Sigmoid colon (tissue), 6 donors: ENCODE measurements at regions not wholly inside any gene's neighbourhood (a gene's known extent, or its start where the extent isn't known, plus 50 kb on each side); places are given as distances from the start of the nearest gene placed in this dataset.

ENCODE experiments used
- DNase-seq: peaks from one replicate; pipeline ENCODE4 v3.0.0-alpha.2; 2019
- H3K27ac ChIP-seq, 4 donors: fragments of 200-600 bp; sonication (generic); one replicate each; pipeline ENCODE4 v1.5.1; 2016 to 2019; ENCODE audit warnings: mild to moderate bottlenecking in 1 of 4
- H3K27me3 ChIP-seq, 3 donors: fragments of 200-600 bp; sonication (generic); one replicate each; pipeline ENCODE4 v1.5.1; 2019; ENCODE audit warnings: mild to moderate bottlenecking in 1 of 3
- H3K36me3 ChIP-seq, 4 donors: fragments of 200-600 bp; sonication (generic); one replicate each; pipeline ENCODE4 v1.5.1; 2016 to 2019
- H3K4me1 ChIP-seq, 4 donors: fragments of 200-600 bp; sonication (generic); one replicate each; pipeline ENCODE4 v1.5.1; 2017 to 2019
- H3K4me3 ChIP-seq, 4 donors: fragments of 200-600 bp; sonication (generic); one replicate each; pipeline ENCODE4 v1.5.1; 2017 to 2019; ENCODE audit warnings: mild to moderate bottlenecking in 2 of 4, moderate library complexity in 1 of 4
- H3K9me3 ChIP-seq, 4 donors: fragments of 200-600 bp in 3 of 4; sonication (generic) in 3 of 4; one replicate each; pipeline versions ENCODE4 v1.5.1 to v1.6.1; 2013 to 2019
- CTCF ChIP-seq, 4 experiments: fragments of 450-650 bp in 3 of 4; fragments of 200-600 bp in 1 of 4; IDR thresholded peaks; one replicate each; pipeline ENCODE4 v1.5.1; 2016 to 2019; ENCODE audit warnings: antibody characterized with exemption in 4 of 4, mild to moderate bottlenecking in 3 of 4, moderate library complexity in 2 of 4
- EP300 ChIP-seq, 4 donors: sonication (generic); formaldehyde crosslinking; IDR thresholded peaks; one replicate each; pipeline ENCODE4 v1.6.1; 2017; ENCODE audit warnings: antibody characterized with exemption in 4 of 4
- POLR2A ChIP-seq, 2 donors: fragments of 450-650 bp; IDR thresholded peaks; one replicate each; pipeline ENCODE4 v1.6.1; 2016; ENCODE audit warnings: antibody characterized with exemption in 2 of 2, mild to moderate bottlenecking in 2 of 2, moderate library complexity in 2 of 2
- POLR2AphosphoS5 ChIP-seq, 4 donors: sonication (generic); formaldehyde crosslinking; IDR thresholded peaks; one replicate each; pipeline ENCODE4 v1.6.1; 2017; ENCODE audit warnings: antibody characterized with exemption in 4 of 4
- WGBS, 2 donors: extraction: QIAGEN DNeasy Blood & Tissue Kit; methylation state at CpG; one replicate each; pipeline ENCODE4 v1.1.7; 2013; 5-methylcytosine and 5-hydroxymethylcytosine counted together
- intact Hi-C: fragments of 100-400 bp; cut with DNase I; formaldehyde crosslinking; loops from one replicate; pipeline ENCODE4 v1.15.1; 2023
- small RNA-seq, 3 donors: library from RNA; depleted of rRNA; stranded (forward); fragments of <200 nt; gene quantifications; one replicate each; pipeline ENCODE3, GENCODE V24; 2016
- donor health status: healthy with polysubstance abuse.
- donor health status: healthy.

GRCh38 chr18:22871809-22872525 is 61.2 kb upstream of the RBBP8 start:
- intact Hi-C loops: no loop called here
- 62 to 81% methylated on average over 1 of the region's 1 CpG for WGBS, 2 donors
- no peak for TF ChIP-seq POLR2A (IDR thresholded peaks at IDR 0.05)
- no peak for TF ChIP-seq EP300 (IDR thresholded peaks at IDR 0.05)
- H3K4me1 ChIP-seq: no peaks in the 10 kb centered on the region
- H3K4me3 ChIP-seq: no peak overlapping the region
- H3K27me3 ChIP-seq: no peaks in the 10 kb centered on the region
- H3K27ac ChIP-seq: no peak overlapping the region
- no peaks in the 10 kb centered on the region for H3K36me3 ChIP-seq
- no peaks in the 10 kb centered on the region for H3K9me3 ChIP-seq
- no peak for DNase-seq

- peak overlapping the region in 1 of 4 donors; percentile 9 for H3K4me3 ChIP-seq
- 36 to 55% methylated on average over 8 of the region's 8 CpGs for WGBS, 2 donors
Observed at GRCh38 chr18:22872900-22873537, 60.1 kb upstream of the RBBP8 start.

GRCh38 chr18:22879293-22879692 is 53.8 kb upstream of the RBBP8 start:
- H3K4me3 ChIP-seq: no peak overlapping the region
- no peaks in the 10 kb centered on the region for H3K27me3 ChIP-seq
- TF ChIP-seq CTCF (IDR thresholded peaks at IDR 0.05) (no peak), POLR2A (IDR thresholded peaks at IDR 0.05) (no peak), POLR2AphosphoS5 (IDR thresholded peaks at IDR 0.05) (no peak), EP300 (IDR thresholded peaks at IDR 0.05) (no peak)
- H3K36me3 ChIP-seq: no peaks in the 10 kb centered on the region
- no peaks in the 10 kb centered on the region for H3K9me3 ChIP-seq
- no peak overlapping the region for H3K27ac ChIP-seq
- no peak for DNase-seq
- H3K4me1 ChIP-seq: no peaks in the 10 kb centered on the region
- WGBS, 2 donors: 88 to 92% methylated on average over 3 of the region's 3 CpGs
- intact Hi-C loops: no loop called here

More at GRCh38 chr18:22872900-22873537, 60.1 kb upstream of the RBBP8 start:
- Histone ChIP-seq H3K4me1 (no peaks in the 10 kb centered on the region), H3K27me3 (no peaks in the 10 kb centered on the region), H3K9me3 (no peaks in the 10 kb centered on the region), H3K27ac (no peak overlapping the region), H3K36me3 (no peaks in the 10 kb centered on the region)
- DNase-seq: no peak
- intact Hi-C loops: no loop called here
- TF ChIP-seq CTCF (IDR thresholded peaks at IDR 0.05): no peak
- no peak for TF ChIP-seq POLR2A (IDR thresholded peaks at IDR 0.05)
- TF ChIP-seq EP300 (IDR thresholded peaks at IDR 0.05): no peak
- no peak for TF ChIP-seq POLR2AphosphoS5 (IDR thresholded peaks at IDR 0.05)

- Histone ChIP-seq H3K4me3 (no peak overlapping the region), H3K9me3 (peaks cover 0 to 4% (median 0%) of the 10 kb centered on the region in 4 donors), H3K4me1 (no peaks in the 10 kb centered on the region), H3K27me3 (no peaks in the 10 kb centered on the region), H3K27ac (no peak overlapping the region), H3K36me3 (no peaks in the 10 kb centered on the region)
- DNase-seq: no peak
- TF ChIP-seq POLR2A (IDR thresholded peaks at IDR 0.05) (no peak), CTCF (IDR thresholded peaks at IDR 0.05) (no peak), POLR2AphosphoS5 (IDR thresholded peaks at IDR 0.05) (no peak), EP300 (IDR thresholded peaks at IDR 0.05) (no peak)
- intact Hi-C loops: no loop called here
Observed at GRCh38 chr18:22882084-22882483, 51.0 kb upstream of the RBBP8 start.

- Histone ChIP-seq H3K4me3 (no peak overlapping the region), H3K9me3 (peaks cover 0 to 4% (median 0%) of the 10 kb centered on the region in 4 donors), H3K4me1 (no peaks in the 10 kb centered on the region), H3K27me3 (no peaks in the 10 kb centered on the region), H3K27ac (no peak overlapping the region), H3K36me3 (no peaks in the 10 kb centered on the region)
- DNase-seq: no peak
- 86 to 95% methylated on average over 2 of the region's 2 CpGs for WGBS, 2 donors
- no peak for TF ChIP-seq EP300 (IDR thresholded peaks at IDR 0.05)
- no peak for TF ChIP-seq CTCF (IDR thresholded peaks at IDR 0.05)
- no peak for TF ChIP-seq POLR2AphosphoS5 (IDR thresholded peaks at IDR 0.05)
- no peak for TF ChIP-seq POLR2A (IDR thresholded peaks at IDR 0.05)
- intact Hi-C loops: no loop called here
Observed at GRCh38 chr18:22883179-22883578, 49.9 kb upstream of the RBBP8 start.

Small RNAs in the stretch of these regions (small RNA-seq; reads per million reads assigned to genes)
- gene RNU6-1032P: 0 reads per million in 3 donors
